Hepatic stellate cell (primary cell): ENCODE measurements at regions not wholly inside any gene's neighbourhood (a gene's known extent, or its start where the extent isn't known, plus 50 kb on each side); places are given as distances from the start of the nearest gene placed in this dataset.
"Not testable (repeated sequence)": the region's sequence is repeated elsewhere in the genome, so short reads cannot be mapped to it uniquely, and the experiment has no call there.

ENCODE experiments used
- DNase-seq: peaks from one replicate; pipeline ENCODE4 v3.0.0; 2011; ENCODE audit warnings: low spot score

DNA sequence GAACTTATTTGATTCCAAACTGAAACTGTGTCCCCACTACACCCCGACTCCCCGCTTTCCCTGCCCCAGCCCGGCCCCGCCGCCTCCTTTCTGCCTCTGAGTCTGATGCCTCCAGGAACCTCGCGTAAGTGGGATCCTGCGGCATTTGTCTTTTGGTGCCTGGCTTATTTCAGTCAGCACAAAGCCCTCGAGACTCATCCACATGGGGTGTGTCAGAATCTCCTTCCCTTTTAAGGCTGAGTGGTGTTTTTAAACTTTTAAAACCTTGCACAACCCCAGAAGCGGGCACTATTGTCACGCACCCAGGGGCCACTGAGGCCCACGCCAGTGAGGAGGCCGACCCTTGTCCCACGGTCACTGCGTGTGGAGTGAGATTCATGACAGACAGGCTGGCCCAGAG, 206.9 kb downstream of the NPIPB11 start:
- peak; percentile 59 for DNase-seq

DNA sequence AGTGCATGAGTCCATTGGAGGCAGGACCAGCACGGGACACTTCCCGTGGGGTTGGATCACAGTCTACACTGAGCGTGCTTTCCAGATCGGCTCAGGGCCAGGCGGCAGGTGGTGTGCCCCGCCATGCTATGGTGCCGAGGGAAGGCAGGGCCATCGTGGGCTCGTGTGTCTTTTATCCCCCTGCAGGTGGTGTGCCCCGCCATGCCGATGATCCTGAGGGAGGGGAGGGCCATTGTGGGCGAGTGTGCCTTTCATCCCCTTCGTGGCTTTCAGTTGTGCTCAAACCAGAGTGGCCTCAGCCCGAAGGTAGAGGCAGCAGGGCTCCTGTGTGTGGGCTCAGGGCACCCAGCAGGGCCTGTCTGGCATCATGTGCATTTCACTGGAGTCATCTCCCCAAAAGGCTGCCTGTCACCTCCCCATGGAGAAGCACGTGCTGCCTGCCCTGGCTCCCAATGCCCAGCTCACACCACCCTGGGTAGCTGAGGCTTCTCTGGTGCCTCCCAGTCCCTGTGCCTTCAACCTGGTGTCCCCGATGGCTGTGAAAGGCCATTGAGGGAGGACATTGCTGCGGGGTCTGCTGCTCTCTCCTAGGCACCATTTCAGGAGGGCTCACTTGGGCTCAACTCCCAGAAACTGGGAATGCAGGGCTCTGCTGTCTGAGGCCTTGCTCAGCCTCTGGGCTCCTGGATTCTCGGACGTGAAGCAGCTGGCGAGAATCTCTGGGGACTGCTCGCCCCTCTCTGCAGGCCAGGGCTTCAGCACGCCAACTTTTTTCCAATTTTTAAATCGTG, 207.6 kb downstream of the NPIPB11 start:
- peak; percentile 57 for DNase-seq

DNA sequence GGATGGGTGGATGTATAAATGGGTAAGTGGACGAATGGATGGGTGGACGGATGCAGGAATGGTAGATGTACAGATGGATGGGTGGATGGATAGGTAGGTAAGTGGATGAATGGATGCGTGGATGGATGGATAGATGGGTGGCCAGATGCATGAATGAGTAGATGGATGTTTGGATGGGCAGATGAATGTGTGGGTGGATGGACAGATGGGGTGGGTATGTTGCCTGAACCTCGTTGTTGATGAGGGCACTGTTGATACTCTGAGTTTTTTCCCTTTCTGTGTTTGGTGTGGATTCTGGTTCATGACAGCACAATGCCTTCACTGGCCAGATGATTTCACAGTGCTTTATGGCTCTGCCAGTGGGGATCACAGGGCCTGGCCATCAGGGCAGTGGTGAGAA, 208.3 kb downstream of the NPIPB11 start:
- no peak for DNase-seq

DNA sequence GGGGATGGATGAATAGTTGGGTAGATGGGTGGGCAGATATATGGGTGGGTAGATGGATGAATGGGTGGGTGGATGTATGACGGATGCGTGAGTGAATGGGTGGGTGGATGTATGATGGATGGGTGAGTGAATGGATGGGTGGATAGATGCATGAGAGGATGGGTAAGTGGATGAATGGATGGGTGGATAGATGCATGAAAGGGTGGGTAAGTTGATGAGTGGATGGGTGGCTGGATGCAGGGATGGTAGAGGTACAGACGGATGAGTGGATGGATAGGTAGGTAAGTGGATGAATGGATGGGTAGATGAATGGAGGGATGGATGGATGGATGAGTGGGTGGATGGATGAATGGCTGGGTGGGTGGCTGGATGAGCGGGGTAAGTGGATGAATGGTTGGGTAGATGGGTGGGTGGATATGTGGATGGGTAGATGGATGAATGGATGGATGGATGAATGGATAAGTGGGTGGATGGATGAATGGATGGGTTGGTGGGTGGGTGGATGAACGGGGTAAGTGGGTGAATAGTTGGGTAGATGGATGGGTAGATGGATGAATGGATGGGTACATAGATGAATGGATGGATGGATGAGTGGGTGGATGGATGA, 208.9 kb downstream of the NPIPB11 start:
- DNase-seq = not testable (repeated sequence)

DNA sequence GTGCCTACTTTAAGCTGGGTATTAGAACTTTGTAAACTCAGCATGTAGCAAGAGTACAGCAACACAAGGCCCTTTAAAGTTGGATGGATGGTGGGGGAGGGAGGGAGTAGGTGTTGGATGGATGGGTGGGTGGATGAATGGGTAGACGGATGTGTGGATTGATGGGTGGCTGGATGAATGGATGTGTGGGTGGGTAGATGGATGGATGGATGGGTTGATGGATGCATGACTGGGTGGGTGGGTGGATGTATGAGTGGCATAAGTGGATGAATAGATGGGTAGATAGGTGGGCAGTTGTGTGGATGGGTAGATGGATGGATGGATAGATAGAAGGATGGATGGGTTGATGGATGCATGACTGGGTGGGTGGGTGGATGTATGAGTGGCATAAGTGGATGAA, 209.8 kb downstream of the NPIPB11 start:
- DNase-seq = not testable (repeated sequence)

DNA sequence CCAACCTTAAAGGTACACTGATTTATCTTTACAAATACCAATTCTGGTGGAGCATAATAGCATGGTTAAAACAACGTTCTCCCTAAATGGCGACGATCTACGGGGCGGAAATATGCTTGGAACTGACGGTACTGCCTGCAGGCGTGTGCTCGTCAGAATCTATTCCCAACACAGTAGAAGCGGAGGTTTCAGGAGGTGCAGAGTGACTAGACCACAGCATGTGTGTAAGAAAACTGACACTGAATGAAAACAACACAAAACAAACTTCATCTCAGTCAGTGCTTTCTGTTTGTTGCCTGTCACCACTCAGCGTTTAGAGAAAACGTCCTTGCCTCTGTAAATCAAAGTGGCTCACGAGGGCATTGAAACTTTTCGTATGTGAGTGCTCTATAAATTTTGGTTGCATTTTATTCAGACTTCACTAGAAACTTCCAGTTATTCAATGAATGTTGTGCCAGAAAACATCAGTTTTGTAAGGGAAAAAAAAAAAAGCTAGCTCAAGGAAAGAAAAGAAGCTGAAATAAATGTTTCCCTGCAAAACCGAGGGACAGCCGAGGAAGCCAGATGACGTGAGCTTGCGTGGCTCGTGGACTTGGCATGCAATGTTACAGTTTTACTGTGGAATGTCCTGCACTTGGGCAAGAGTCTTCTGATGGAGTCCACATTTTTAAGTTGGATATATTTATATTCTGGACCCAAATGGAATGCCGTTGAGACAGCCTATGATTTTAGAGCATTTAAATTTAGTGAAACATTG, 210.4 kb downstream of the LAT start:
- DNase-seq = not testable (repeated sequence)

DNA sequence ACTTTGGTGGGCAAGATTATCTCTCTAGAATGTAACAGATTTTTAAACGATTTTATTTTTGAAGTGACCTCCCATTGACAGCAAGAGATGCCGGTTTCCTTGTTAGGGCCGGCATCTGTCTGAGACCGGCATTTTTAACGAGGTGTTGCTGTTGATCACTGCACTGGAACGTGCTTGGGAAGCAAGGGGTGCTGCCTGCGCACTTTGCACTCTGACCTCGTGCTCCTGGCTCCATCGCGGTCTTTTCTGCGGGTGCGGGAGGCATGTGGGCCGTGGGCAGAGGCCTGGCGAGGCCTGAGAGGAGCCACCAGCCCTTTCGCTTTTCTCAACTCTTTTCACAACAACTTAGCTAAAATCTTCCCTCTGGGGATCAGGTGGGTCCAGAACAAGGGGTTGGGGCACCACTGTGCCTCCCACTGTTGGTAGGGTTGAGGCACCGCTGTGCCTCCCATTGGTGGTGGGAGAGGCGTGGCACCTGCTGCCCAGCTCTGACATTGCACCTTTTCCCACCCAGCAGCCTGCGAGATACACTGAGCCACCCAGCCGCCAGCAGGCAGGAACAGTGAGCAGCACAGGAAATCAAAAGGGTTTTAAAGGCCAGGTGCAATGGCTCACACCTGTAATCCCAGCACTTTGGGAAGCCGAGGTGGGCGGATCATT, 209.5 kb downstream of the LAT start:
- not testable (repeated sequence) for DNase-seq

DNA sequence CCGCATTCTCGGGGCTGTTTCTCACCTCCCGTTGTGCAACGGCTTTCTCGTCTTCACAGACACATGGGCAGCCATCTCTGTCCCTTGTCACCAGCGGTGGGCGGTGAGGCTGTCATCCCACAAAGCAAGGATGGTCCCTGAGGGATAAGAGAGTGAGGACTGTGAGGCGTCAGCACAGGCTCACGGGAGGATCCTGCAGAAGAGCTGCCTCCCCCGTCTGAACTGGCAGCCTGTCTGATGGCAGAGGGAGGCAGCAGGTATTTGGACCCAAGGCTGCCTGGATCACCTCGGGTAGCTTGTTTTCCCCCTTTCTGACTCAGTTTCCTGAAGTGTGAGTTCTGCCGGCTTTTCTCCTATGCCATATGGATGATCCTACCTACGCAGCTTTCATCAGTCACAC, 208.8 kb downstream of the LAT start:
- DNase-seq = not testable (repeated sequence)

DNA sequence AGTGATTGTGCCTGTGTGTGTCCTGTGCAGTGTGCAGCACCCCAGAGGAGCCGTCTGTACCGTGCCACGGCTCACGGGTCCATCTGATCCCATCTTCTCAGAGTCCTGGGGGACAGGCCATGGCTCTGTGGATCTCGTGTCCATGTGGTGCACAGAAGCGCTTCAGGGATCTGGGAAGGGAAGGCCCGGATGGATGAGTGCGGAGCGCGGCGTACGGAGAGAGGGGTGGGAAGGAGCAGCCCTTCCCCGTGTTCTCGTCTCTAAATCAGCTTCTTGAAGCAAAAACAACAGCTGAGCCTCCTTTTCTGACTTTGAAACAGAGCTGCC, 208.4 kb downstream of the LAT start:
- DNase-seq = not testable (repeated sequence)

DNA sequence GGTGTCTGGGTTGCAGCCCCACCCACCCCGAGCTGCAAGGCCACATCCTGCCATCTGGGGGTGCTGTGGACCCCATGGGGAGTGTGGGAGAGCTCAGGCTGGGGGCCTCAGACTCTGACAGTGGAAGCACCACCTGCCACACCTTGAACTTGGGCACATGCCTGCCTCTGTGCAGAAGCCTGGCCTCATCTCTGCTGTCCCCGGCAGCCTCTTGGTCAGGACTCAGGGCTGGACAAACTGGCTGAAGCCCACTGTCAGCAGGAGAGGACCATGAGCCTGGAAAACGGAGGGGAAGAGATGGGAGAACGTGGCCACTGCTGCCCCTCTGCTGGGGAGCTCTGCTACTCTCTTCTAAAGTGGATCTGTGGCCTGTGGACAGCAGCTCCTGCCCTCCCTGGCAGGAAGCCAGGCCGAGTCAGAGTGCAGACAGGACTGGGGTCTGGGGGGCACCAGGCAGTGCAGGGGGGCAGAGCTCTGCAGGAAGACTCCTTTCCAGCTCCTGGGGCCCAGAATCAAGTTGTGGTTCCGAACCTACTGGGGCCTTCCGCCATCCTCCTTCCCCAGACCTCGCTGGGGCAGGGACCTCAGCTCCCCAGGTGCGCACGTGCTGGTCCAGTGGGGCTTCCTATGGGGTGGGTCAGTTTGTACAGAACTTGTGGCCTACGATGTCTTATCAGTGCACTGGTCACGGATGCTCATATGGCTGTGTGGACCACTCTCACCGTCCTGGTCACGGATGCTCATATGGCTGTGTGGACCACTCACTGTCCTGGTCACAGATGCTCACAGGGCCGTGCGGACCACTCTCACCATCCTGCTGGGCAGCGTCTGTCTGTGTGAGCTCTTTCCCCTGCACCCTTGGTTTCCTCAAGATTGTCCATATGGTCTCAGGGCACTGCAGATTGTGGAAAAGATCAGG, 207.7 kb downstream of the LAT start:
- no peak for DNase-seq

DNA sequence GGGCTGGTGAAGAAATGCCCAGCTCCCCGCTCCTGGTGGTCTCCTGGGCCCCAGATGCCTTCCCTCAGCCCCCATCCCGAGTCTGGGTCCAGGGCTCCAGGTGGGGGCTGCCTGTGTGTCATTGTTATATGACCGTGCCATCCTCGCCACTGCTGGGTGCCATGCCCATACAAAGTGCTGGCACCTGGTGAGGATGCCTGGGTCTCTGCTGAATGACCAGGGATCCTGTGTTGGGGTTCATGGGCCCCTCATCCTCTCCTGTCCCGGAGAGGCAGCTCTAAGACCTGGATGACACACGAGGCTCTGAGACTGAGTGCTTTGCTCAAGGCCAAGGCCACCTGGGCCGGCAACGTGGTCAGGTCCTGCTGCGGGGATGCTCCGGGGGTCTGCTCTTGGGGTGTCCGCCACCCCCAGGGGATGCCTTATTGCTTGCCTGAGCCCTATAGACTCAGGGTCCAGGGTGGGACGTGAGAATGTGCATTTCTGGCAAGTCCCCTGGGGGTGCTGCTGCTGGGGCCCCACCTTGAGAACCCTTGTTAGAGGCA, 206.9 kb downstream of the LAT start:
- not testable (repeated sequence) for DNase-seq

DNA sequence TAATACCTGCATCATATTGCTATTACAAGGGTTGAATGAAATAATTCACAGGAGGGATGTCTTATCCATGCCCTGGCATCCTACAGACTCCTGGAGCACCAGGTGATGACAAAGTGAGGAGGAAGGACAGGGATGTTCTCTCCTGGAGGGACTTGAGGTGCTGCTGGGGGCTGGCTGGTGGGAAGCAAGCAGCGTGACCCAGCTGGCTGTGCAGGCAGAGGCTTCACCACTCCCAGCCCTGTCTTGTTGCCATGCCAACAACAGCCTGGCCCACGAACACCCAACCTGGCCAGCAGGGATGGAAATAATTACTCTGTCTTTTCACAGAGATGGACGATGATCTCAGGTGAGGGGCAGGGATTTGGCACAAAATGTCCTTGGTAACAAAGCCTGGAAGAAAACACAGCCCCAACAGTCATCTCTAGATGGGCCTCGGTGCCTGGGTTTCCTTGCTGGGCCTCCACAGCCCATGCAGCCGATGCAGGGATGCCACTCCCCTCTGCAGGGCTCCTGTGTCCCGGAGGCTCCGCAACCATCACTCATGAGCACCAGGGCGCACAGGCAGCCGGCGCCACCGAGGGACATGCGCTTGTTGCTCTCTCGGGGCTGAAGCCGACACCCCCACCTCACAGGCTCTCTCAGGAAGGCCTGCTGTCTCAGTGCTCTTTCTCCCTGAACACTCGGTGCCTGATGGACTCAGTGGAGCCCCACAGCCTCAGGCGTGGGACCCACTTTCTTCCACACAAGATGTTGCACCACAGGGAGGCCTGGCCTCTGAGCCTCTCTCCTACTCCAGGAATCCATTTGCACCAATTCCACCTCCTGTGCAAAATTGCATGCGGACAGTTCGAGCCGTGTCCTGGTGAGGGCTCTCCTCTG, 205.9 kb downstream of the LAT start:
- DNase-seq = not testable (repeated sequence)

DNA sequence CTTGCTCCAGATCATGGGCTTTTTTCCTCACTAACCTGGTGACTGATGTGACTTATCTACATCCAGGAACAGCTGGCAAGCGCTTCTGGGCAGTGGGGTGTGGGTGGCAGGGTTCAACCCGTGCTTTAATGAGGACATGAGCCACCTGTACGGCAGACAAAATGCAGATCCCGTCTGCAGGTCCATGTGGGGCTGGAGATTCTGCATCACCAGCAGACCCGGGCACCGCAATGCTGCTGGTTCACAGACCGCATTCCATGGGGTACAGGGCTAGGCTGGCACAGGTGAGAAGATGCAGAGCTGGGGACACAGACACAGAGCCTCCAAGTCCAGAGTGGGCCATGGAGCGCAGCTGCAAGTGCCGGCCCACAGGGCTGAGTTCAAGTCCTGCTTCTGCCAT, 204.0 kb downstream of the LAT start:
- DNase-seq = not testable (repeated sequence)

DNA sequence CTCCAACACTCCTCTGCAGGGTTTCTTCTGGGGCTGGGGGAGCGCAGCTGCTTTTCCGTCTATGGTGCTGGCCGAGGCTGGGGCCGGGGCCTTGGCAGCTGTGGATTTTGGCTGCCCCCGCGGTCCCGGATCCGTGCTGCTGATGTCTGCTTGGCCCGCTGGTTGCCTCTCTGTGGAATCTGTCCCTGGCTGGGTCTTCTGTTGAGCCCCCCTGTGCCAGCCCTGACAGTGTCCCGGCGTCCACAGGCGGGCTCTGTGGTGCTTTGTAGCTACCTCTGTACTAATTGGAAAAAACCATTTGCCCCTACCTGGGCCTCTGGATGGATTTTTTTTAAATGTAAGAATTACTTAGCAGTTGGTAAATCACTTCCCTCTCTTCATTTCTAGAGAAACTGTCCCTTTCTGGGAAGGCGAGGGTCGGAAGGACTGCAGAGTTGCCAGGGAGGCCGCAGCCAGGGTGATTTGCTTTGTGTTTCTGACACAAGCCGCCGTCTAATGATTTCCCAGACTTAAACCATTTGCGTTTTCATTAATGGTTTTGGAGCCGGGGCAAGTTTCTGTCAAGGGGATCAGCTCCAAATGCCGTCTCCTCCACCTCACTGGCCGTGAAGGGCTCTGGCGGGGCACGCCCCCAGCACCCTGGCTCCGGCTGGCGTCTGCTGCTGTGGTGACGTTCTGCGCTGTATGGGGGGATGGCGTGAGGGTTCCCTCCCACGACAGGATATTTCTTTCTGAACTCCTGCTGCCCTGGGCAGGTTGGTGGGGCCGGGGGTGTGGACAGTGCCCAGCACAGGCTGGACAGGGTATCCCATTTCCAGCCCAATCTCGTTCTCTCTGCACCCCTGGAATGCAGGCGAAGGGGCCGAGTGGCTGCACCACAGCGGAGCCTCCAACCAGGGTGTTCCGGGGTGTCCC, 201.7 kb downstream of the LAT start:
- DNase-seq = not testable (repeated sequence)

DNA sequence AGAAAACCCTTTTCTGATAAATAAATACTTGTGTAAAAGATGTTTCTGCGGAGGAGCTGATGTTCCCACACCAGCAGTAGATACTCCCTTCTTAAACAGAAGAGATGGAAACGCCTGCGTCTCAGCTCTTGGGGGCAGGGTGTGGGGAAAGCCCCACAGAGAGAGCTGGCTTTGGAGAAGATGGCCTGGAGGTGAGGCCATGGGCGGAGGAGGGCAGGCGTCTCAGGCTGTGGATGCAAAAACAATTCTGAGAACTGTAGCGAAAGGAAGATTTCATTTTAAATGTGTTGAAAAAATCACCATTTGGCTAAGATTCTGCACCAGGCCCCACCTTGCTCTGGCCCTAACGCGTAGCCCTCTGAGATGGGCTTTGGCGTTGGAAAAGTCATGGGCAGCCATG, 201.0 kb downstream of the LAT start:
- not testable (repeated sequence) for DNase-seq

DNA sequence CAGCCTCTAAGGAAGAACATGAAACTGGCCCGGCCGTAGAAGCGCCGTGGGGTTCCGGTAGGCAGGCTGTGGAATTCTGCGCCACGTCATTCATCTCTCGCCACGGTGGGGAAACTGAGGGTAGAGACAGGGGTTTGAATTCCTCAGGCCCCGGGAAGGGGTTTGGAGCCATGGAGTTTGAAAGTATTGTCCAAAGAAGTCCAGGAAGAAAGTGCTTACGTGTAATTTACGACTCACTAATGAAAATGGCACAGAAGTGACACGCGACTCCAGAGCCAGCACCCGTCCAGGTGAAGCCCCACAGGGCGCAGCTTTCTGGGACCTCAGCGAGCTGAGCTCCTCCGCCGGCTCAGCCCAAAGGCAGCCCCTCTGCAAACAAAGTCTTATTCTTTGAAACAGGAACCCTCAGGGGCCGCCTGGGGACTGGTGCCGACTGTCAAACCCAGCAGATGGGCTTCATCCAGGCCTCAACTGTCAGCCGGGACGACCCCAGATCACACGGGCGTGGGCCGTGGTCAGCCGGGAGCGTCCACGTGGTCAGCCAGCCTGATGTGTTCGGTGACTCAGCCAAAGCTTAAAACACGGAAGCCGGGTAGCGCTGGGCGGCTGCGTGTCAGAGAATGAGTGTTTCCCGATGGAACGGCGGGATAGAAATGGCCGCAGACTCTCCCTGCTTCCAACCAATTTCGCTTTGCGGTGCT, 200.0 kb downstream of the LAT start:
- DNase-seq = not testable (repeated sequence)

DNA sequence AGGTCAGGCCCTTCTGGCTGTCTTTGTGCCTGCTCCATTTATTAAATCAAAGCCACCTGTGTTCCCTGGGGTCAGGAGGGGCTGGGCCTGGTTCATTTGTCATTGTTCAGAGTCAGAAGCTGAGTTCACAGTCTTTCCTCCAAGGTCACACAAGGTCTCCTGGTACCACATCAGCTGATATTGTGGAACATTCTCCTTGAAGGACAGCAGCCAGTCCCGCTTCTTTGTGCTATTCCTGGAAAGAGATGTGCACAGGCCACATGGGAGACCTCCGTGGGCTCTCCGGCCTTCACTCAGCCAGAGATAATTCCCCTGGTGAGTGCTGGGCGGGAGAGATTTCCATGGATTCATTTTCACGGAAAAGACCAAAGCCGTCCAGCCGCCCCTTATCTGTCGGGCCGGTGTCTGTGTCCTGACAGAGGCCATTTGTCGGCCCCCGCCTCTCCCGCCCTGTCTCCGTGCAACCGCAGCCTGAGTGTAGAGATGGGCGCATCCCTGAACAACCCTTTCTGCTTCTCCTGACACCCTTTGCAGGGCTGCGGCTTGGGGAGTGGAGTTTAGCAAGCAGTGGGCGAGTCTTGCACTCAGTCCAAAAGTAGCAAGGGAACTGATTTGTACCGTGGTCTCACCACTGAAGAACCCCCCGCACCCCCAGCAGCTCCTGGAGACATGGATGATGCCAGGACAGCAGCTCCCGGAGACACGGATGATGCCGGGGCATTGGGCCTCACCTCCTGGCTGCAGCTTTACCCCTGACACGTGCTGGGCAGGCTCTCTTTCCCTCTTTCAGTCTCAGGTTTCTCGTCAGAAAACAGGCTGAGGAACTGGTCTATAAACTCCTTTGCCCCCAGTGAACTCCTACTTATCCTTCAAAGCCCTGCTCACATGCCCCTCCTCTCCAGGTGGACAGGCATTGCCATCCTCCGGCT, 198.4 kb downstream of the LAT start:
- DNase-seq = not testable (repeated sequence)
